NCI-H524 (cell line): ENCODE measurements at regions not wholly inside any gene's neighbourhood (a gene's known extent, or its start where the extent isn't known, plus 50 kb on each side); places are given as distances from the start of the nearest gene placed in this dataset.

Experiments
- DNase-seq, 2 experiments: peaks; one replicate each; lab custom pipeline; 2025; lab: John Stamatoyannopoulos, UW

- DNase-seq, result no peak
These were observed 205.1 kb upstream of the FSCB start for GRCh38 chr14:44712024-44712815.

DNA sequence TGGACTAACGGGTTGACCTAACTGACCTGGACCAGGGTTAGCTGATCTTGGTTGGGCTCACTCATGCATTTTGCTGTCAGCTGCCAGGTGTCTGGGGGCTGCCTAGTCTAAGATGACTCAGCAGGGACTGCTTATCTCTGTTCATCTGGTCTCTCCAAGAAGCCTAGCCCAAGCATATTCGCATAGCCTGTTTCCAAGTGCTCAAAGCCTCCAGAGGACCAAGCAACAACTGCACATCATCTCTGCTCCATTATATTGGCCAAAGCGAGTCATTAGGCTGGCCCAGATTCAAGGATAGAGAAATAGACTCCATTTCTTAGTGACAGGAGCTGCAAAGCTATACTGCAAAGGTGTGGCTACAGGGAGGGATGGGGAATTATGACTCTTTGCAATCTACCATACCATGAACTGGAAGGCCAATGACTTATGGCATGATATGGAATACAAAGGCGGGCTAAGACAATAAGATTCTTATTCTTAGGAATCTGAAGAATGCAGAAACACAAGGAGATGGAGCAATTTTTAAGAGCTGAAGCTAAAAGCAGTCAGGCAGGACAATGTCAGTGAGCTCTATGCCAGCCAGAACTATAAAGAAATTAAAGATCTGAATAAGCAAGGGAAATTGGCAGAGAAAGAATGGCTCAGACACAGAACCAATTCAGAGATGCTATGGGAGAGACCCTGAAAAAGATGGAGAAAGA lies 194.6 kb upstream of the FSCB start:
- no peak for DNase-seq

GRCh38 chr14:44700694-44701093 lies 193.6 kb upstream of the FSCB start:
- DNase-seq, result no peak

DNA sequence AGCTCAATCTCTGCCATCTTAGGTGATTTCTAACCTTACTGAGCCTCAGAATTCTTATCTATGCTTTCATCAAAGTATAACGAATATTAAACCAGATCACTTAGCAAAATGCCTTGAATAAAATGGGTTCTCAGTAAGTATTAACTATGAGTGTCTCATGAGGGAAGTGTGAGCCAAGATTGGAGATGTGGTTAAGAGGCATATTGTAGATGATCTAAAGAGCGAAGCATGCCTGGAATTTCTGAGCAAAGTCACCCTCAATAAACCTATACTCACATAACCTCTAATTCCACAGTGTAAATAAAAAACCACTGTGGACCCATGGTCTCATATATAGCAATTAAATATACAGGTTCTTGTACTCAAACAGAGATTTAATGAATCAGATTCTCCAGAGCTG lies 193.1 kb upstream of the FSCB start:
- no peak for DNase-seq

- no peak for DNase-seq
These were observed 192.3 kb upstream of the FSCB start for GRCh38 chr14:44699391-44699790.

DNA sequence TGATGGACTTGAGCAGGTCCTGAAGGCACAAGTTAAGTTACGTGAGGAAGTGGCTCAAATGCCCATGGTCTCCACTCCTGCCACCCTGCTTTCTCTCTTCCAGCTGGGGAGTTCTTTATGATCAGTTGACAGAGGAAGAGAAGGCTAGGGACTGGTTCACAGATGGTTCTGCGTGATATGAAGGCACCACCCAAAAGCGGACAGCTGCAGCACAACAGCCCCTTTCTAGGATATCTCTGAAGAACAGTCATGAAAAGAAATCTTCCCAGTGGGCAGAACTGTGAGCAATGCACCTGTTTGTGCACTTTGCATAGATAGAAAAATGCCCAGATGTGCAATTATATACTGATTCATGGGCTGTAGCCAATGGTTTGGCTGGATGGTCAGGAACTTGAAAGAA lies 162.4 kb upstream of the FSCB start:
- DNase-seq, result no peak

DNA sequence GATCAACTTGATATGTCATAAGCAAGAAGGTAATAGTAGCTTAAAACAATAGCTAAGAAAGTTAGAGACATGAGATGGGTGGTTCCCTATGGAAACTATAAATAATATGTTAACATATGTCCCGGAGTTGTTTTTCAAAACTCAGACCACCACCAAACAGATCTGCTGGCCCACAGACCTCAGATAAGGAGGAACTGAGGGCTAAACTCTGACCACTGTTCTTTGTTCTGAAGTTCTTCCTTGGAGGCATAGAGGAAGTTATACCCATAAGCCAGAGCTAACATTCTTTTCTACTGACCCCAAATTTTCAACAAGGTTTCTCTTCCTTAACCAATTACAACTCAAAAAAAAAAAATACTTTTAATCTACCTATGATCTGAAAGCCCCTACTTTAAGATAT lies 156.1 kb upstream of the FSCB start:
- no peak for DNase-seq

DNA sequence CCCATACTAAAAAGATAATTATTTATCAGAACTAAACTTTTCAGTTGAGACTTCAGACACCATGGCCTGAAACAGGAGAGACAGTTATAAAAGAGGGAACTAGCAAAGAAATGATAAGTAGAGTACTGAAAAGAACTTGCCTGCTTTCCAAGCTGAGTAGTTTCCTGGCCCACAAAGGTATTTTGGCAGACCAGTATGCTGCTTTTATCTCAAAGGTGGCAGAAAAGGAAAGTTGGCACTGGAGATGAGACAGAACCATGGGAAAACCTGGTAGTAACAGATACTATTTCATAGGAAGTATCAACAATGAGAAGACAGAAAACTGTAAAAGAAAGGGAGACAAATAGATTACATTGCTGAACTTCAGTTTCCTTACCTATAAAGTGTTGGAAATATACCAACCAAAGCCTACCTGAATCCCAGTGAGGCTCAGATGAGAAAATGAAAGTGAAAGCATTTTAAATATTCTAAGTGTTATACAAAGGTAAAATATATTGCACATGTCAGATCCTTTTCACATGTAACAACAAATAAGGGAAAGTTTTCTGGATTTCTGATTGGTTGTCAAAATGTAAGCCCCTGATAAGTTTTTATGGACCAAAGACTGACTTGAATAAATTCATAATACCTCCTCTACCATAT lies 155.3 kb upstream of the FSCB start:
- no peak for DNase-seq

GRCh38 chr14:44658389-44658696 lies 151.3 kb upstream of the FSCB start:
- DNase-seq, result no peak

DNA sequence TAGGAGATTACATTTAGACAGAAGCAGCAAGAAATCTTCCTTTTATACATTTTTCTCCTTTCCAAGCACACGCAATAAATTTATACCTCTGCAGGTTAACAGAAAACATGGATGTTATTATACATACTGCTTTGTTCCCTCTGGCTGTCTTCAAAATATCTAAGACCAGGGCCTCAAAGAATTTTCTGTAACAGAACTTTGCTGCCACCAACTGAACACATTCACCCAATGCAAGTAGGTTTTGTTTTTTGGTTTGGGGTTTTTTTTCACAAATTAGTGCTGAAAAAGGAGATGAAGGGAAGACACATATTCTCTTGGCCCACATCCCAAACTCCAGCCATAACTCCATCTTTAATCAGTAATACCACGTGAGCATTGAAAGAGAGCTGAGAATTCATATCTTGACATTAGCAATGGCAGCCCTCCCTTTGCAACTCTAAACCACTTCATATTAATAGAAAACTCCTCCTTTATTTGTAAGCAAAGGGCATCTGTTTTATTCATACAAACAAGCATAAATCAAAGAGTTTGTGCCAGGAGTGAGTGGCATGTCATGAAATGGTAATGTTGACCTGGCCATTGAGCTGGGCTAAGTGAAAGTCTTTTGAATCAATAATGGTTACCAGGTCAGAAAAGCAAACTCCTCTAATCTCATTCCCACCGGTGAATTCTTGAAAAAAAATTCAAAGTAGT lies 150.8 kb upstream of the FSCB start:
- peak; percentile 34 to 74 for DNase-seq

- DNase-seq, result no peak
These were observed 150.1 kb upstream of the FSCB start for GRCh38 chr14:44657203-44657602.

DNA sequence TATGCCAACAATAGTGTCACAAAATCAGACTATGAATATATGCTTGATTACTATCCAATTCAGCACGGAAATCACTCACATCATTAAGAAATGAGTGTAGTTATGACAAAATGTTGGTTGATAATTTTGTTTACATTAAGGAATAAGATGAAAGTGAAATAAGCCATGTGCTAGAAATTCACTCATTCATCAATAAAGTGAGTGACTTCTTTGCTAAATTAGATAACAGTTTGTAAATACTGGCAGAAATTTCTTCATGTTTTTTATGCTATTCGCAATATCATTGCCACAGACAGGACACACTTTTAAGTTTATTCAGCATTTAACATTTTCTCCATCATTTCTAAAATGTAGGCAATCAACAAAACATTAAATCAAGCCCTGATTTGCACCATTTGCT lies 147.5 kb upstream of the FSCB start:
- no peak for DNase-seq

GRCh38 chr14:44653641-44654040 lies 146.6 kb upstream of the FSCB start:
- no peak for DNase-seq

- DNase-seq, result no peak
These were observed 145.6 kb upstream of the FSCB start for GRCh38 chr14:44652640-44653039.

GRCh38 chr14:44649061-44649460 lies 142.0 kb upstream of the FSCB start:
- no peak for DNase-seq

DNA sequence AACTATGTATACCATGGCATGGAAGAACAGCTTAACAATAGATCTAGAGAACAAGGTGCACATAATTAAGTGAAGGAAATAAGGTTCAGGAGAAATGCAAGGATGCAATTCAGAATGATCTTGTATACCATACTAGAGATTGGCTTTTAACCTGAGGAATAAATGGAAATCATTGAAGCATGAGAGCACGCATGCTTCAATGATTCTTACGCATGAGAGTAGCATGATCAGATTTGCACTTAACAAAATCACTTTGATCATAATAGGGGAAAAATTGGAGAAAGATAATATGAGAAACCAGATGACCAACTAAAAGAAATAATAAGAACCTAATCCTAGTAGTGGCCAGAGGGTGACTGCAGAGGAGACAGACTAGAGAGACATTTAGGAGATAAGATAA lies 133.3 kb upstream of the FSCB start:
- no peak for DNase-seq

DNA sequence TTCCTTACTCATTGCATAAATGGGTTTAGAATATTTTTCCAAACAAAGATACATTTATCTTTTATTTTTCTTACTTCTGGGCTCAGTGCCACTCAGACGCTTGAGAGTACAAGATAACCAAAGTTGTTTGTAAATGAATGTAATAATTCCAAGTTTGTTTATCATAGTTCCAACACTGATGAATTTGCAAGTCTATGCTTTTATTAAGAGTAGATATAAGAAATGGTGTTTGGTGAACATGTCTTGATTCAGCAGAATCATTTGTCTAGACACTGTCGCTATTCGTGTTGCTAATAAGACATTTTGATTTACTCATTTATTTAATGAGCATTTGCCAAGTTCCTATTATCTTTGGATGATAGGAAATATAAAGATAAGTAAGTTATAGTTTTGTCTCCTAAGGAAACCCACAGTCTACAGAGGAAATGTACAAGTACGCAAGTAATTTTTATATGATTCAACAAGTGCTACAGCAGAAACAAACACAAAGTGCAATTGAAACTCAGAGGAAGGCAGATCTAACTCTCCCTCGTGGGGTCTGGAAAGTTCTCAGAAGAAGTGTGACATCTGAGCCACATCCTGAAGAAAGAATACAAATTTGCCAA lies 132.8 kb upstream of the FSCB start:
- no peak for DNase-seq

- DNase-seq, result peak; percentile 27 to 62
These were observed 127.6 kb upstream of the FSCB start for GRCh38 chr14:44634692-44635091.

GRCh38 chr14:44626423-44626822 lies 119.3 kb upstream of the FSCB start:
- DNase-seq, result no peak

DNA sequence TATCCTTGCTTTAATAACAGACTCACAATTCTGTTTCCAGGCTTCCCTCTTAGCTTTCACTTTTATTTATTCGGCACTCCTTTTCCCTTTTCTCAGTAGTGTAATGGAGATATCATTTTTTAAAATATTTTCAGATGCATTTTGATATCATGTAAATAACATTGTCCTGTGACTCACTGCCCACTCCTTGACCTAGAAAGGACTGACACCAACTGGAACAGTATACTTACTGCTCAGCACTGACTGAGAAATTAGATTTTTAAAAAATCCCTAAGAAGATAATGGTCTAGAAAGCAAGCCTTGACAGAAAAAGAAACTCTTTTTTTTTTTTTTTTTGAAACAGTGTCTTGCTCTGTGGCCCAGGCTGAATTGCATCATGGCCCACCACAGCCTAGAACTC lies 118.0 kb upstream of the FSCB start:
- no peak for DNase-seq

DNA sequence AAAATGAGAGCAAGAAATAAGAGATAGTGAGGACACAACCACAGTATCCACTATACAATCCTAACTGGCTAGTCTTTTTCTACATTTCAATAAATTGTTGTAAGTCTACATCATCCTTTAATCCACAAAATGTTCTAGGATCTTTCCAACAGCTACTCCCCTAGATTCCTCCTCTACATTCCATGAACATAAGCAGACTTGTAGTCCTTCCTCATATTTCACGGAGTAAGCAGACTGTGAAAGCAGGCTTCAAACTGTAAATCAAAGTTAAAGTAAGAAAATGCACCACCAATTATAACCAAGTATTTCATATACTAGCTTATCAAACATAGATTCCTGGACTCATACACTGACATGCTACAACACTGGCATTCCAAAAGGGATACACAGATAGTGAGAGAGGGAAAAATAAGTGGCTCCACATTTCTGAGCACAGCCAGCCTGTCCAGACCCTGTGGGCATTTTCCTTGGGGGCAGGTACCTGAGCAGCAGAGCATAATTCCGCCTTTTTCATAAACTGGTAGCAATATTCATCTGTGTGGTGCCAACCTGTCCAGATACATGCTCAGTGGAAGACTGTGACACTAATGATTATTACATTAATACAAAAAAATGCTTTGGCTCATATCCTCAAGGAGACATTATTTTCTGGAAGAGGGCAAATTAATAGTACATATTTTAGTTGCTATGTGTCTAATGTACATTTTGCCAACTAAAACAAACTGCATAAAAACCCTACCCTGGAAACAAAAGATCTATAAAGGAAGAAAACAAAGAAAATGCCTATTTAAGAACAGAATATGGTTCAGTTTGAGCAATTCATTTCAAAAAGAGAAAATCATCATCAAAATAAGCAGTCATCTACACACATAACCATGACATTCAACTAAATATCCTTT lies 113.3 kb upstream of the FSCB start:
- DNase-seq, result no peak
